HG02840 (cell line): ENCODE measurements at regions not wholly inside any gene's neighbourhood (a gene's known extent, or its start where the extent isn't known, plus 50 kb on each side); places are given as distances from the start of the nearest gene placed in this dataset.

Source experiments
- ATAC-seq: cut with Tn5 transposase; IDR thresholded peaks from one replicate; pipeline ENCODE4 v1.9.1; 2021; ENCODE audit warnings: mild to moderate bottlenecking, moderate library complexity, moderate number of reproducible peaks; ENCODE audit not compliant: unreplicated experiment, low FRiP score

DNA sequence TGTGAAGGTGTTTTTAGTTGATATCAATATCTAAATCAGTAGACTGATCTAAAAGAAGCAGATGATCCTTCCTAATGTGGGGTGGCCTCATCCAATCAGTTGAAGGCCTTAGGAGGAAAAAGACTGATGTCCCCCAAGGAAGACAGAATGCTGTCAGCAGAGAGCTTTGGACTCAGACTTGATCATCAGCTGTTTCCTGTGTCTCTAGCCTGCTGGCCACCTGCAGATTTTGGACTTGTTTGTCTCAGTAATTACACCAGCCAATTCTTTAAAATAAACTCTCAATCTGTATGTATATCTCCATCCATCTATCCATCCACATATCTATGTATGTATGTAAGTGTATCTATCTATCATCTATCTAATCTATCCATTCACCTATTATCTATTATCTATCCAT lies 301.3 kb downstream of the LPIN1 start:
- no peak for ATAC-seq

DNA sequence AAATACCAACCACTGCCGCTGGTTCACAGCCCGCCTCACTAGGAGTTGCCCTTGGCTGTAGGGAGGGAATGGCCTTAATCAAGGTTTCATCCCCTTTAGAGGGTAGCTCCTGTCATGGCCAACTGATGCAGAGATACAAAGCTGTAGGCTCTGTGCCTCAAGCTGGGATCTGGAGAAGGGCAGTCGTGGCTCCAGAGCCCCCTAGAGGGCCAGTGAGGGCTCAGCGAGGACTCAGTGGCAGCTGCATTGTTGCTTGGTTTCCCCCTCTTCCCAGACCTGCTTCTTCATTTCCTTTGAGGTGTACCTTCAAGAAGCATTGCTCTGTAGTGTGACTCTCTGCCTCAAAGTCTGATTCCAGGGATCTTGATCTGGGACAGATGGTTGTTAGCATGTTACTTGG lies 302.1 kb downstream of the LPIN1 start:
- ATAC-seq: no peak

DNA sequence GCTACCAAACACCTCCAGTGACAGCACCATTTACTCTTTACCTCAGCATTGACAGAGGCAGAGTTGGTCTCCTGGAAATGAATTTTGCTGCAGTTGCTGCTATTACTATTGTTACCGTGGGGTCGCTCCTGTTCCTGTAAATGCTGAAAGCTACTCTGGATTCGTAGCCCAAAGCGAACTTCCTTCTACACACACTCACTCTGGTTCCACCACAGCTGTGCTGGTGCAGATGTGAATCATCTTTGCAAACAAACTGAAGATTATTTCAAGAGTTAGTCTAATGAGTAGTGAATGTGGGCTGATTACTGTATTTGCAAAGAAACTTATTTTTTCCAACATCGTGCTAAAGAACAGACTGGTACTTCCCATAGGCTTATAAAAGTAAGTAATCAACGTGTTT lies 304.0 kb downstream of the LPIN1 start:
- ATAC-seq: no peak

- ATAC-seq: no peak
Observed at GRCh38 chr2:12051831-12052230, 305.4 kb downstream of the LPIN1 start.

DNA sequence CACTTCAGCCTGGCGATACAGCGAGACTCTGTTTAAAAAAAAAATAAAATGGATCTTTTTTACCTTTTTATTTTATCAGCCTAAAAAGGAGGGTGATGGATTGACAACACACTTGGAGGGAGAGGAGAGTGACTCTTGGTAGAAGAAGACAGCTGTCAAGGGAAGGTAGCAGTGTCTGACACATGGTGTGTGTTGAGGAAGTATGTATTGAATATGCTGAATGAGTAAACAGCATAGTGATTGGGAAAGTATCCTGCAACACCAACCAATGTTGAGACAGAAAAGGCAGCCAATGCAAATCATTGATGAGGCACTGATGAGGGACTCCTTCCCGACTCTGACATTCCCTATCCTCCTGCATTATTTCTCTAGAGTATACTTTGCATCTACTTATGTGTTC lies 306.4 kb downstream of the LPIN1 start:
- ATAC-seq: no peak

- ATAC-seq: no peak
Observed at GRCh38 chr2:12054956-12055618, 308.7 kb downstream of the LPIN1 start.

- ATAC-seq: peak; percentile 66
Observed at GRCh38 chr2:12057436-12058166, 311.2 kb downstream of the LPIN1 start.

DNA sequence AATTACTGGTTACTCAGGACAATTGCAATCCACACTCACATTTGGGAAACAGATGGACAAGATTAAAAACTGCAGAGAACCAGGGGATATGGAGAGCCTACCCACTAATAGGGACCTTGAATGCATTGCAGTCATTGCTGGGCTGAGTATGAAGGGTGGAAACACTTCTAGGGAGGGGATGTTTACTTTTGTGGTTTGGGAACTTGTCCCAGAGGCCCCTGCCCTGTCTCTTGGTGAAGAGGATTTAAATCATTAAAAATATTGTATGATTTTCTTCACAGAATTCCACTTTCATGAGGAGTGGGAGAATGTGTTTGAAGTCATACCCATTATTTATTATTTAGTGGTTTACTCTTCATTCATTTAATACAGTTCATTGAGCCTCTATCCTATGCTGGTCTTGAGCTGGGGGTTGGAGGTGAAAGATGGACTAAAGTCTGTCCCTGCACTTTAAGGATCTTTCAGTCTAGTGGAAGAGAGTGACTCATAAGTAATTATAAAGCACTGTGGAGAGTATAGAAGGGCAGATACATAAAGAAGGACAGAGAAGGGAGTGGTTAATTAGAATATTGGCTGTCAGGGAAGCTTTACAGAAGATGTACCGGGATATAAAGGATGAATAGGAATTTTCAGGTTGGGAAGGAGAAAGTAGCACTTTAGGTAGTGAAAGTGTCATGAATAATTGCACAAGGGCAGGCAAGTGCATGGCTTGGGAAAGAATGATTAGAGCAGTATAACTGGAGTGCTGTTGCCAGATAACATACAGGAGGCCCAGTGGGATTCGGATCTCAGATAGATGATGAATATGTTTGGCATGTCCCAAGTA lies 313.4 kb downstream of the LPIN1 start:
- no peak for ATAC-seq

GRCh38 chr2:12060886-12061285 lies 314.5 kb downstream of the LPIN1 start:
- ATAC-seq: no peak

DNA sequence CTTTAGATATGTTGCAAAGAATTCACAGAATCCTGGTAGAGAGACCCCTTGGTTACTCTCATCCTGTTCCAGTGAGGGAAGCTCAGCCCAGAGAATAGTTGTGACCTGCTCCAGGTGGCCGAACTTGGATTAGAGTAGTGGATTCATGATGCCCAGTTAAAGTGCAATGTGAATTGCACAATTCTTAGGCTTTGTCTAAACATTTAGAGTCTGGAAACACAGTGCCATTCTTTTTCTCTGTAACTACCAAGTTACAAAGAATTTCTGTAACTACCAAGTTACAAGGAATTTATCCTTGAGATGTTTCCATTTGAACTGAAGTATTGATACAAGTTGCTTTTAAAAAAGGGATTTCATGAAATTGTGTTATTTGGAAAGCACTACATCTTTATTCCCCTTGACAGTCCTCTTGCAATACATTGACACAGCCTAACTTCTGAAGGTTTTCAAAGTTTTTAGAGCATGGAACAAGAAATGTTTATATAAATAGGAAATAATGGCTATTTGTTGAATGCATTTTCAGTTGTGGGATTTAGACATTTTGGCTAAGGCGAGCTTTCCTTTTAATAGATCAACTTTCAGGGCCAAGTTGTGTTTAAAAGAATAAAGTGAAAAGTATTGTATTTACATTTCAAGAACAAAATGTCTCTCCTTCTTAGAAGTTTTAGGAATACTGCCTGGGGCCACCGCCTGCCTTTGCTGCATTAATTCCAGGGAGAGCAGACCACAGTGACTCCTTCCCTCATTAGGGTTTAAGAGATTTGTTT lies 315.0 kb downstream of the LPIN1 start:
- no peak for ATAC-seq

- ATAC-seq: no peak
Observed at GRCh38 chr2:12062053-12062395, 315.6 kb downstream of the LPIN1 start.

- no peak for ATAC-seq
Observed at GRCh38 chr2:12063210-12063609, 316.8 kb downstream of the LPIN1 start.

GRCh38 chr2:12064153-12064552 lies 317.7 kb downstream of the LPIN1 start:
- no peak for ATAC-seq

DNA sequence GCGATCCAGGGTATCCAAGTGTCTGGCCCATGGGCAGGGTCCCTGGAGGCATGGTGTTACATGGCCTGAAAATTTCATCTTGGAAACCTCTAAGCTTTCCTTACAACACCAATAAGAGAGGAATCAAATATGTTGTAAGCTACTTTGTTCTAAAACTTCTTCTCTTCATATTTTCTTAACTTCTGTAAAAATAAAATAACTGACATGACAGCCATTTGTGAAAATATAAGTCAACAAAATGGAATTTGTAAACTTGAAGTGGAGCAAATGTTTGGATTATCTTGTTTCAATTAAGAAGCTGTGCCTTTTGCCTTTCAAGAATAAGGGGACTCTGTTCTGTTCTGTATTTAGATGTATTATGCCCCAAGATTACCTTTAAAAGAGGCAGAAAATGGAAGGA lies 319.7 kb downstream of the LPIN1 start:
- no peak for ATAC-seq

GRCh38 chr2:12066986-12067385 lies 320.6 kb downstream of the LPIN1 start:
- ATAC-seq: no peak

GRCh38 chr2:12068796-12069538 lies 322.5 kb downstream of the LPIN1 start:
- no peak for ATAC-seq

- ATAC-seq: no peak
Observed at GRCh38 chr2:12070153-12070552, 323.7 kb downstream of the LPIN1 start.

GRCh38 chr2:12070581-12070980 lies 324.1 kb downstream of the LPIN1 start:
- ATAC-seq: no peak

- no peak for ATAC-seq
Observed at GRCh38 chr2:12071318-12071717, 324.9 kb downstream of the LPIN1 start.

DNA sequence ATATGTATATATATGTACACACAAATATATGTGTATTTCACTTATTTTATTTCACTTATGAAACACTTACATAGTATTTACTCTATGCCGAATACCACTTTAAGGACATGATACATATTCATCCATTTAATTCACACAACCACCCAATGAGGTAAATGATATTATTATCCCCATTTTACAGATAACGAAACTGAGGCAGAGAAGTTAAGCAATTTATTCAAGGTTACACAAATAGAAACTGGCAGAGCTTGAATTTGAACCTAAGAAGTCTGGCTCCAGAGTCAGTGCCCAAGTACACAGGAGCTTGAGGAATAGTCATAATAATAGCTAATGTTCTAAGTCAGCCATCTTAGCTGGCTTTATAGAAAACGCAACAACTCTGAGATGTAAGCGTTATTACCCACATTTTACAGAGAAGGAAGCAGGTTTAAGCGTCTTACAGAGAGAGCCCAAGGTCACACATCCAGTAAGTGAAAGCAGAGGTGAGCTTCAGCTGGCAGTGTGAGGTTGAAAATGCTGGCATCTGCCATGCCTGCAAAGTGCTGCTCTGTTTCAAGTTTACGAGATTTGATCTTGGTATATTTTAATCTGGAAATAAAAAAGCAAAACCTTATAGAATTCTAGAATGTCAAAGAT lies 326.9 kb downstream of the LPIN1 start:
- ATAC-seq: no peak
